ENCODE measurements at regions not wholly inside any gene's neighbourhood (a gene's known extent, or its start where the extent isn't known, plus 50 kb on each side); places are given as distances from the start of the nearest gene placed in this dataset.

DNA sequence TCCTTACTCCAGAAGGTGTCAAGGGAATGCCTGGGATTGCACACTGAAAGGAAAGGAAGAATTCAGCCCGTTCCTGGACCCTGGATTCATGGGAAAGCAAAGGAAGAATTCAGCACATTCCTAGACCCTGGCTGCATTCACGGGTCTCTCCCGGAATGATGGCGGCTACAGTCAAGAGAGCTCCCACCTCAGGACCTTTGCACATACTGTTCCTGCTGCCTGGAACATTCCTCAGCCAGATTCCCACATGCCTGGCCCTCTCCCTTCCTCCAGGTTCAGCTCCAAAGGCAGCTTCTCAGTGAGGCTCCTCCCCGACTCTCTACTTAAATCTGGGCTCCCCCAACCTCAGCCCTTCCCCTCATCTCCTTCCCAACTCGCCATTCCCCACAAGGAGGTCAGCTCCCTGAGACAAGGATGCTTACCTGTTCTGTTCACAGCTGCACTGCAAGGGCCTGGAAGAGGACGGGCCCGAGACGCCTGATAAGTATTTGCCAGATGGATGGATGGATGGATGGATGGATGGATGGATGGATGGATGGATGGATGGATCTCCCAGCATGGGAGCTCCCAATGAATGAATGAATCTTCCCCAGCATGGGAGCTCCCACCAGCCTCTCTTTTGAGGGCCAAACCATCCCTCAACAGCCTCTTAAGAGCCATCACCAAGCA, 77.4 kb downstream of the NCOR2 start:
- no peaks in the 10 kb centered on the region for H3K9me3 ChIP-seq (ENCODE audit: control insufficient read depth, insufficient read depth, low read length)
- no peaks in the 10 kb centered on the region for H3K9me2 ChIP-seq (replicated peaks; ENCODE audit: control insufficient read depth, low read length)
- H3K36me3 ChIP-seq (ENCODE audit: control insufficient read depth, low read length) = peaks cover 24% of the 10 kb centered on the region
- H3K79me2 ChIP-seq (ENCODE audit: control insufficient read depth, low read length) = peaks cover 16% of the 10 kb centered on the region
- H3K4me2 ChIP-seq (ENCODE audit: low read length) = no peak overlapping the region
- no peaks in the 10 kb centered on the region for H3K27me3 ChIP-seq (ENCODE audit: control insufficient read depth, low read length)
- TF ChIP-seq EZH2phosphoT487 (IDR thresholded peaks at IDR 0.05; ENCODE audit: borderline replicate concordance, low read length) (no peak), CTCF (IDR thresholded peaks at IDR 0.05; ENCODE audit: low read depth, low read length, poor library complexity, severe bottlenecking) (no peak)
- H3K4me3 ChIP-seq (ENCODE audit: low read length) = no peak overlapping the region
- H4K20me1 ChIP-seq (ENCODE audit: control insufficient read depth, insufficient read depth, low read depth, low read length) = 0 out of 2 replicates have a peak, but pooled peaks cover 16% of the 10 kb centered on the region
- no peak overlapping the region for H3K27ac ChIP-seq (ENCODE audit: low read depth, low read length)
- no peaks in the 10 kb centered on the region for H3F3A ChIP-seq (ENCODE audit: control insufficient read depth, insufficient read depth)
- peaks cover 18% of the 10 kb centered on the region for H3K4me1 ChIP-seq (ENCODE audit: control insufficient read depth, low read length)

DNA sequence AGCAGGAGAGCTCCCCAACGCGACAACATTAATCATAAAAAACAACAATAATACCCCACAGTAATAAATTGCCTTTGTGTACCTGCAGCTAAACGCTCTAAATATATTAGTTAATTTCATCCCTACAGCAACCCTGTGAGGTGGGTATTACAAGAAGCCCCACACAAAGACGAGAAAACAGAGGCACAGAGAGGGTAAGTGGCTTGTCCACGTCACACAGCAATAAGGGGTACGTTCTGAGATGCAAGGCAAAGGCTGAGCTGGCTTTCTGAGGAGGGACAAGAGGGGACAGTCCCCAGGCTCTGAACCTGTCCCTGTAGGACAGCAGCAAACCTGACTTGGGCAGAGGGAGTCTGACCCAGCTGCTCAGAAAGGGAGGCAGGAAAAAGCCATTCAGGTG, 78.2 kb downstream of the NCOR2 start:
- Histone ChIP-seq H3K4me1 (ENCODE audit: control insufficient read depth, low read length) (peaks cover 18% of the 10 kb centered on the region), H3K27ac (ENCODE audit: low read depth, low read length) (no peak overlapping the region), H3K36me3 (ENCODE audit: control insufficient read depth, low read length) (peaks cover 23% of the 10 kb centered on the region), H4K20me1 (ENCODE audit: control insufficient read depth, insufficient read depth, low read depth, low read length) (0 out of 2 replicates have a peak, but pooled peaks cover 14% of the 10 kb centered on the region), H3K79me2 (ENCODE audit: control insufficient read depth, low read length) (peaks cover 11% of the 10 kb centered on the region), H3K4me3 (ENCODE audit: low read length) (no peak overlapping the region), H3K4me2 (ENCODE audit: low read length) (no peak overlapping the region), H3F3A (ENCODE audit: control insufficient read depth, insufficient read depth) (no peaks in the 10 kb centered on the region), H3K9me2 (replicated peaks; ENCODE audit: control insufficient read depth, low read length) (no peaks in the 10 kb centered on the region), H3K27me3 (ENCODE audit: control insufficient read depth, low read length) (no peaks in the 10 kb centered on the region), H3K9me3 (ENCODE audit: control insufficient read depth, insufficient read depth, low read length) (no peaks in the 10 kb centered on the region)
- TF ChIP-seq EZH2phosphoT487 (IDR thresholded peaks at IDR 0.05; ENCODE audit: borderline replicate concordance, low read length) = no peak
- no peak for TF ChIP-seq CTCF (IDR thresholded peaks at IDR 0.05; ENCODE audit: low read depth, low read length, poor library complexity, severe bottlenecking)

GRCh38 chr12:124488520-124488919, 78.9 kb downstream of the NCOR2 start:
- Histone ChIP-seq H3K4me2 (ENCODE audit: low read length) (no peak overlapping the region), H3K36me3 (ENCODE audit: control insufficient read depth, low read length) (peaks cover 24% of the 10 kb centered on the region), H3K27ac (ENCODE audit: low read depth, low read length) (no peak overlapping the region), H3K79me2 (ENCODE audit: control insufficient read depth, low read length) (peaks cover 4% of the 10 kb centered on the region), H3K4me1 (ENCODE audit: control insufficient read depth, low read length) (peaks cover 13% of the 10 kb centered on the region), H3K4me3 (ENCODE audit: low read length) (no peak overlapping the region), H3F3A (ENCODE audit: control insufficient read depth, insufficient read depth) (no peaks in the 10 kb centered on the region), H4K20me1 (ENCODE audit: control insufficient read depth, insufficient read depth, low read depth, low read length) (0 out of 2 replicates have a peak, but pooled peaks cover 10% of the 10 kb centered on the region), H3K9me2 (replicated peaks; ENCODE audit: control insufficient read depth, low read length) (no peaks in the 10 kb centered on the region), H3K9me3 (ENCODE audit: control insufficient read depth, insufficient read depth, low read length) (no peaks in the 10 kb centered on the region), H3K27me3 (ENCODE audit: control insufficient read depth, low read length) (no peaks in the 10 kb centered on the region)
- no peak for TF ChIP-seq EZH2phosphoT487 (IDR thresholded peaks at IDR 0.05; ENCODE audit: borderline replicate concordance, low read length)
- TF ChIP-seq CTCF (IDR thresholded peaks at IDR 0.05; ENCODE audit: low read depth, low read length, poor library complexity, severe bottlenecking) = no peak
